Adrenal gland (tissue), 9 donors: ENCODE measurements at regions not wholly inside any gene's neighbourhood (a gene's known extent, or its start where the extent isn't known, plus 50 kb on each side); places are given as distances from the start of the nearest gene placed in this dataset.
A peak's percentile ranks its signal among the peaks of the same experiment; 100 is the strongest.

Experiments used
- DNase-seq, 7 donors: peaks; one replicate each; pipeline ENCODE4 v3.0.0-alpha.2; 2019 to 2020
- H3K27ac ChIP-seq, 5 donors: fragments of 200-600 bp; sonication (generic) in 4 of 5; 1 replicate in 3 of 5; 2 replicates in 2 of 5; pipeline versions ENCODE4 v1.5.1 to v1.8.0; 2016 to 2020; ENCODE audit warnings: mild to moderate bottlenecking in 1 of 5
- H3K27me3 ChIP-seq: fragments of 200-600 bp; 2 replicates; pipeline ENCODE4 v1.8.0; 2021
- H3K36me3 ChIP-seq, 2 donors: fragments of 200-600 bp; replicated peaks in 1 of 2; 1 replicate in 1 of 2; 2 replicates in 1 of 2; pipeline versions ENCODE4 v1.5.1 to v1.8.0; 2018 to 2022
- H3K4me1 ChIP-seq, 2 donors: fragments of 200-600 bp; replicated peaks in 1 of 2; 1 replicate in 1 of 2; 2 replicates in 1 of 2; pipeline versions ENCODE4 v1.5.1 to v1.8.0; 2018 to 2021
- H3K4me3 ChIP-seq, 4 donors: fragments of 200-600 bp; sonication (generic) in 3 of 4; one replicate each; pipeline ENCODE4 v1.5.1; 2016 to 2018
- H3K9me3 ChIP-seq, 3 donors: fragments of 200-600 bp; sonication (generic) in 1 of 3; replicated peaks in 1 of 3; 1 replicate in 2 of 3; 2 replicates in 1 of 3; pipeline versions ENCODE4 v1.5.1 to v1.8.0; 2016 to 2021
- POLR2A ChIP-seq, 2 donors: fragments of 450-650 bp; IDR thresholded peaks; one replicate each; pipeline ENCODE4 v1.6.1; 2017; ENCODE audit warnings: antibody characterized with exemption in 2 of 2, mild to moderate bottlenecking in 2 of 2, moderate library complexity in 1 of 2
- WGBS, 4 donors: extraction: QIAGEN DNeasy Blood & Tissue Kit in 2 of 4; methylation state at CpG; one replicate each; pipeline versions ENCODE4 v1.1.5 to v1.1.7; 2013 to 2017; 5-methylcytosine and 5-hydroxymethylcytosine counted together
- intact Hi-C, 2 donors: fragments of 100-400 bp; cut with DNase I; formaldehyde crosslinking; loops; one replicate each; pipeline versions ENCODE4 v1.14.1 to v1.15.0; 2022 to 2023
- TF ChIP-seq, protein P1 (sequence below), 6 experiments: fragments of 450-650 bp in 4 of 6; fragments of 200-600 bp in 2 of 6; sonication (generic) in 1 of 6; IDR thresholded peaks; 1 replicate in 5 of 6; 2 replicates in 1 of 6; pipeline versions ENCODE4 v1.5.1 to v1.8.0; 2016 to 2021; ENCODE audit warnings: antibody characterized with exemption in 6 of 6, mild to moderate bottlenecking in 2 of 6, moderate library complexity in 1 of 6
- donor health status: healthy with polysubstance abuse.
- donor health status: Bipolar disorder and iron deficiency.
- donor health status: DM: yes; HTN: yes; CAD: no.
- donor health status: DM: no; HTN: no; CAD: no.
- donor health status: DM: no; HTN: no; CAD: no.

DNA sequence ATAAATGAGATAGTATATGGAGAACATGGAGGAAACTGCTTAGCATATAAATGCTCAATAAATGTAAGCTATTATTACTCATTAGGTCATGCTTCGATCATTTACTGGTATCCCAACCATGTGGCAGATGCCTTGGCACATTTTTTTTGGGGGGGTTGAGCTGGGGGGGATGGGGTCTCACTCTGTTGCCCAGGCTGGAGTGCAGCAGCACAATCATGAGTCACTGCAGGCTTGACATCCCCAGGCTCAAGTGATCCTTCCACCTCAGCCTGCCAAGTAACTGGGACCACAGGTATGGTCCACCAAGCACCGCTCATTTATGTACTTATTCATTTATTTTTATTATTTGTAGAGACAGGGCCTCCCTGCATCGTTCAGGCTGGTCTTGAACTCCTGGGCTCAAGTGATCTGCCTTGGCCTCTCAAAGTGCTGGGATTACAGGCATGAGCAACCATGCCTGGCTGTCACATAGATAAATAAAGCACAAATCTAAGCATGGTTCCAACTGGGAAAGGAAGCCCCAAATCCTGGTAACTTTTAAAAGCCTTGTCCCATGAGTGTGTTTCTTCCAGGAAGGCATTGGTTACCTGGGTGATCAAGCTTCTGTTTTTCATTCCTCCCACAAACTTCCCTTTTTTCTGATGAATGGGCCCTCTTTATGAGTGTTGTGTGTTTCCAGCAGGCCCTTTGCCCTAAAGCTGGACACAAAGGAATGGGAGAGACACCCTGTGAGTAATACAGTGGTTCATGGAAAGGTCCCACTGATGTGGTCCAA lies 147.4 kb upstream of the UMPS start:
- Histone ChIP-seq H3K4me1 (peaks cover 0 to 11% of the 10 kb centered on the region in 2 donors), H3K27me3 (no peaks in the 10 kb centered on the region), H3K27ac (no peak overlapping the region), H3K36me3 (no peaks in the 10 kb centered on the region), H3K4me3 (no peak overlapping the region), H3K9me3 (no peaks in the 10 kb centered on the region)
- 79 to 96% (median 93%) methylated on average over 3 of the region's 3 CpGs for WGBS, 4 donors
- TF ChIP-seq, protein P1, sequence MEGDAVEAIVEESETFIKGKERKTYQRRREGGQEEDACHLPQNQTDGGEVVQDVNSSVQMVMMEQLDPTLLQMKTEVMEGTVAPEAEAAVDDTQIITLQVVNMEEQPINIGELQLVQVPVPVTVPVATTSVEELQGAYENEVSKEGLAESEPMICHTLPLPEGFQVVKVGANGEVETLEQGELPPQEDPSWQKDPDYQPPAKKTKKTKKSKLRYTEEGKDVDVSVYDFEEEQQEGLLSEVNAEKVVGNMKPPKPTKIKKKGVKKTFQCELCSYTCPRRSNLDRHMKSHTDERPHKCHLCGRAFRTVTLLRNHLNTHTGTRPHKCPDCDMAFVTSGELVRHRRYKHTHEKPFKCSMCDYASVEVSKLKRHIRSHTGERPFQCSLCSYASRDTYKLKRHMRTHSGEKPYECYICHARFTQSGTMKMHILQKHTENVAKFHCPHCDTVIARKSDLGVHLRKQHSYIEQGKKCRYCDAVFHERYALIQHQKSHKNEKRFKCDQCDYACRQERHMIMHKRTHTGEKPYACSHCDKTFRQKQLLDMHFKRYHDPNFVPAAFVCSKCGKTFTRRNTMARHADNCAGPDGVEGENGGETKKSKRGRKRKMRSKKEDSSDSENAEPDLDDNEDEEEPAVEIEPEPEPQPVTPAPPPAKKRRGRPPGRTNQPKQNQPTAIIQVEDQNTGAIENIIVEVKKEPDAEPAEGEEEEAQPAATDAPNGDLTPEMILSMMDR (IDR thresholded peaks at IDR 0.05): no peak
- no peak for TF ChIP-seq POLR2A (IDR thresholded peaks at IDR 0.05)
- intact Hi-C loops: no loop called here
- DNase-seq: no peak

DNA sequence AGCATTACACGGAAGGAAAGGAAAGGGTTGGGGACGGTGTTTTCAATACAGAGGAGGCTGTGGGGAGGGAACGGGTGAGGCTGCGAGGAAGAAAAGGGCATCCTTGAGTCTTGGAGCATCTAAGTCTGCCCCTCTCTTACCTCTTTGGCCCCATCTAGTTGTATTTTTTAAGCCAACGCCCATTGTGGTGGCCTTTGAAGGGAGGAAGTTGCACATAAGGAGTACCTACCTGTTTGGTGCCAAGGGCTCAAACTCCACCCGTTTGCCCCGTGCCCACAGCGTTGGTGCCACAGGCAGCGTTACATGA lies 146.1 kb upstream of the UMPS start:
- Histone ChIP-seq H3K36me3 (no peaks in the 10 kb centered on the region), H3K4me3 (peak overlapping the region in 2 of 4 donors; percentile 68 to 69), H3K9me3 (no peaks in the 10 kb centered on the region), H3K27ac (no peak overlapping the region), H3K27me3 (no peaks in the 10 kb centered on the region), H3K4me1 (peaks cover 0 to 11% of the 10 kb centered on the region in 2 donors)
- intact Hi-C loops: no loop called here
- WGBS, 4 donors: 17 to 23% (median 19%) methylated on average over 8 to 9 of the region's 9 CpGs
- no peak for DNase-seq
- TF ChIP-seq POLR2A (IDR thresholded peaks at IDR 0.05): no peak
- TF ChIP-seq, protein P1 (IDR thresholded peaks at IDR 0.05): no peak

DNA sequence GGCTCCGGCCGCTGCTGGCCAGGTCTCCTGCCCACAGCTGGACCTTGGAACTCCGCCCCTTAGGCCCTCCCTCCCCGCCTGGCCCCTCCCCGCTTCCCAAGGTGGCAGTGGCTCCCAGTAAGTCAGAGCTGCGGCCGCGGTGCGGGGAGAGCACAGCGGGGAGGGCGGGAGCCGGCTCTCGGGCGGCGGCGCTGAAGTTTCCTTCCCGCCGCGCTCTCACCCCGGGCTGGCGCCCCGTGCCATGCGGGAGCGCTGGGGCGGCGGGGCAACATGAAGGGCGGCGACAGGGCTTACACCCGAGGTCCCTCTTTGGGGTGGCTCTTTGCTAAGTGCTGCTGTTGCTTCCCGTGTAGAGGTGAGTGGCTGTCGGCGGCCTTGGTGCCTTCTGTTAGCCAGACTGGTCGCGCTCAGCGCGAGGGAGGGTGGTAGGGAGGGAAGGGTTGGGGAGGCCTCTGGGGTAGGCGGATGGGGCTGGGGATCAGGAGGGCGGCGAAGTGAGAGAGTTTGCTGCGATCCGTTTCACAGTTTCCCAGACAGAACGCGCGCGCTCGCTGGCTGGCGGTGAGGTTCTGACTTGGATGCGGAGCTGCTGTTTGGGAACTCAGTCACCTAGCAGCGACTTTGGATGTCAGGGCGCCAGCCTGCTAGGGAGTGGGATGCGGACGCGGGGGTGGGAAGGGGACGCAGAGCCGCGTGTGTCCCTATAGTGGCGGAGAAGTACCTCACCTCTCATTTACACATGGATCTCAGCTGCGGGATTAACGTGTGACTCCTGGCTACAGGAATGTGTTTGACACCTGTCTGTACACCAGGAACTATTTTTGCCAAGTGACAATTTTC lies 145.5 kb upstream of the UMPS start:
- Histone ChIP-seq H3K9me3 (no peaks in the 10 kb centered on the region), H3K27ac (peak overlapping the region in 2 of 5 donors; percentile 4 to 27), H3K4me3 (peak overlapping the region in 2 of 4 donors; percentile 68 to 69), H3K36me3 (no peaks in the 10 kb centered on the region), H3K27me3 (no peaks in the 10 kb centered on the region), H3K4me1 (peaks cover 0 to 11% of the 10 kb centered on the region in 2 donors)
- peak; percentile 85 to 91 (median 88) for DNase-seq
- TF ChIP-seq POLR2A (IDR thresholded peaks at IDR 0.05): peak; percentile 23 to 73
- TF ChIP-seq, protein P1 (IDR thresholded peaks at IDR 0.05): no peak
- intact Hi-C loops: no loop called here
- WGBS, 4 donors: 3 to 13% (median 8%) methylated on average over 24 to 59 of the region's 59 CpGs
